ENCODE measurements at regions not wholly inside any gene's neighbourhood (a gene's known extent, or its start where the extent isn't known, plus 50 kb on each side); places are given as distances from the start of the nearest gene placed in this dataset.
"Not testable (repeated sequence)": the region's sequence is repeated elsewhere in the genome, so short reads cannot be mapped to it uniquely, and the experiment has no call there.

GRCh38 chr21:32093646-32094462 is 185.0 kb downstream of the MIS18A start:
- no peak for DNase-seq (ENCODE audit: low spot score)

GRCh38 chr21:32090956-32091355 is 187.9 kb downstream of the MIS18A start:
- DNase-seq (ENCODE audit: low spot score): no peak

- no peak for DNase-seq (ENCODE audit: low spot score)
Observed at GRCh38 chr21:32089766-32090165, 189.1 kb downstream of the MIS18A start.

- no peak for DNase-seq (ENCODE audit: low spot score)
Observed at GRCh38 chr21:32088471-32088870, 190.4 kb downstream of the MIS18A start.

- no peak for DNase-seq (ENCODE audit: low spot score)
Observed at GRCh38 chr21:32087447-32087846, 191.4 kb downstream of the MIS18A start.

- no peak for DNase-seq (ENCODE audit: low spot score)
Observed at GRCh38 chr21:32083197-32083596, 195.7 kb downstream of the MIS18A start.

GRCh38 chr21:32082466-32082865 is 196.4 kb downstream of the MIS18A start:
- no peak for DNase-seq (ENCODE audit: low spot score)

GRCh38 chr21:32073593-32073992 is 200.8 kb downstream of the HUNK start:
- DNase-seq (ENCODE audit: low spot score): no peak

GRCh38 chr21:32073190-32073589 is 200.4 kb downstream of the HUNK start:
- DNase-seq (ENCODE audit: low spot score): no peak

GRCh38 chr21:32071620-32072019 is 198.8 kb downstream of the HUNK start:
- not testable (repeated sequence) for DNase-seq (ENCODE audit: low spot score)

- no peak for DNase-seq (ENCODE audit: low spot score)
Observed at GRCh38 chr21:32070676-32071330, 198.0 kb downstream of the HUNK start.

GRCh38 chr21:32070126-32070525 is 197.3 kb downstream of the HUNK start:
- no peak for DNase-seq (ENCODE audit: low spot score)

- no peak for DNase-seq (ENCODE audit: low spot score)
Observed at GRCh38 chr21:32065654-32066053, 192.8 kb downstream of the HUNK start.

GRCh38 chr21:32064281-32064910 is 191.6 kb downstream of the HUNK start:
- no peak for DNase-seq (ENCODE audit: low spot score)

- no peak for DNase-seq (ENCODE audit: low spot score)
Observed at GRCh38 chr21:32062591-32063227, 189.9 kb downstream of the HUNK start.

- no peak for DNase-seq (ENCODE audit: low spot score)
Observed at GRCh38 chr21:32061729-32062128, 188.9 kb downstream of the HUNK start.

- no peak for DNase-seq (ENCODE audit: low spot score)
Observed at GRCh38 chr21:32056791-32057190, 184.0 kb downstream of the HUNK start.

- no peak for DNase-seq (ENCODE audit: low spot score)
Observed at GRCh38 chr21:32055305-32055704, 182.5 kb downstream of the HUNK start.
